HL-60 (cell line): ENCODE measurements at regions not wholly inside any gene's neighbourhood (a gene's known extent, or its start where the extent isn't known, plus 50 kb on each side); places are given as distances from the start of the nearest gene placed in this dataset.

Source experiments
- POLR2AphosphoS5 ChIP-seq: IDR thresholded peaks from 2 replicates; pipeline ENCODE4 v1.6.1; 2012; ENCODE audit warnings: low read depth
- TF ChIP-seq, protein P1 (sequence below): IDR thresholded peaks from one replicate; pipeline ENCODE4 v1.5.1; 2011; ENCODE audit warnings: low read length, control low read depth, inconsistent platforms; ENCODE audit not compliant: insufficient read depth
- TF ChIP-seq, protein P2 (sequence below): IDR thresholded peaks from 2 replicates; pipeline ENCODE4 v1.6.1; 2012; ENCODE audit warnings: low read depth; ENCODE audit not compliant: insufficient replicate concordance

DNA sequence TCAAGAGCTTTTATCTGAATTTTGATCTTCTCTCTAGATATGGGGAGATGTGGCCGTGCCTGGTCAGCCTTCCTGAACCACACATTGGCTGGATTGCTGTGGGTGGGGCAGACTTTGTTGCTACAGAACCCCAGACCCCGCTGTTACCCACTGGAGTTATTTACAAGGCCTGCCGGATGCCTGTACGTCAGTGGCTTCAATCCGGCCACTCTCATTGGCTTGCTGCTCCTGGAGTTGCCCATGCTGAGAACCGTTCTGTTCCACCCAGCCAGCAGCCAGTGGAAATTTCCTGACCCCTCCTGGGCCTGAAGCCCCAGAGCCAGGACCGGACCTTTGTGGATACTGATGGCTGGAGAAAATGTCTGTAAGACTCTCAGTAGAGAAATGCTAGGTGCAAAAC, 101.9 kb downstream of the TFAP2C start:
- TF ChIP-seq, protein P1, sequence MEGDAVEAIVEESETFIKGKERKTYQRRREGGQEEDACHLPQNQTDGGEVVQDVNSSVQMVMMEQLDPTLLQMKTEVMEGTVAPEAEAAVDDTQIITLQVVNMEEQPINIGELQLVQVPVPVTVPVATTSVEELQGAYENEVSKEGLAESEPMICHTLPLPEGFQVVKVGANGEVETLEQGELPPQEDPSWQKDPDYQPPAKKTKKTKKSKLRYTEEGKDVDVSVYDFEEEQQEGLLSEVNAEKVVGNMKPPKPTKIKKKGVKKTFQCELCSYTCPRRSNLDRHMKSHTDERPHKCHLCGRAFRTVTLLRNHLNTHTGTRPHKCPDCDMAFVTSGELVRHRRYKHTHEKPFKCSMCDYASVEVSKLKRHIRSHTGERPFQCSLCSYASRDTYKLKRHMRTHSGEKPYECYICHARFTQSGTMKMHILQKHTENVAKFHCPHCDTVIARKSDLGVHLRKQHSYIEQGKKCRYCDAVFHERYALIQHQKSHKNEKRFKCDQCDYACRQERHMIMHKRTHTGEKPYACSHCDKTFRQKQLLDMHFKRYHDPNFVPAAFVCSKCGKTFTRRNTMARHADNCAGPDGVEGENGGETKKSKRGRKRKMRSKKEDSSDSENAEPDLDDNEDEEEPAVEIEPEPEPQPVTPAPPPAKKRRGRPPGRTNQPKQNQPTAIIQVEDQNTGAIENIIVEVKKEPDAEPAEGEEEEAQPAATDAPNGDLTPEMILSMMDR = no peak
- TF ChIP-seq POLR2AphosphoS5 = no peak
- TF ChIP-seq, protein P2, sequence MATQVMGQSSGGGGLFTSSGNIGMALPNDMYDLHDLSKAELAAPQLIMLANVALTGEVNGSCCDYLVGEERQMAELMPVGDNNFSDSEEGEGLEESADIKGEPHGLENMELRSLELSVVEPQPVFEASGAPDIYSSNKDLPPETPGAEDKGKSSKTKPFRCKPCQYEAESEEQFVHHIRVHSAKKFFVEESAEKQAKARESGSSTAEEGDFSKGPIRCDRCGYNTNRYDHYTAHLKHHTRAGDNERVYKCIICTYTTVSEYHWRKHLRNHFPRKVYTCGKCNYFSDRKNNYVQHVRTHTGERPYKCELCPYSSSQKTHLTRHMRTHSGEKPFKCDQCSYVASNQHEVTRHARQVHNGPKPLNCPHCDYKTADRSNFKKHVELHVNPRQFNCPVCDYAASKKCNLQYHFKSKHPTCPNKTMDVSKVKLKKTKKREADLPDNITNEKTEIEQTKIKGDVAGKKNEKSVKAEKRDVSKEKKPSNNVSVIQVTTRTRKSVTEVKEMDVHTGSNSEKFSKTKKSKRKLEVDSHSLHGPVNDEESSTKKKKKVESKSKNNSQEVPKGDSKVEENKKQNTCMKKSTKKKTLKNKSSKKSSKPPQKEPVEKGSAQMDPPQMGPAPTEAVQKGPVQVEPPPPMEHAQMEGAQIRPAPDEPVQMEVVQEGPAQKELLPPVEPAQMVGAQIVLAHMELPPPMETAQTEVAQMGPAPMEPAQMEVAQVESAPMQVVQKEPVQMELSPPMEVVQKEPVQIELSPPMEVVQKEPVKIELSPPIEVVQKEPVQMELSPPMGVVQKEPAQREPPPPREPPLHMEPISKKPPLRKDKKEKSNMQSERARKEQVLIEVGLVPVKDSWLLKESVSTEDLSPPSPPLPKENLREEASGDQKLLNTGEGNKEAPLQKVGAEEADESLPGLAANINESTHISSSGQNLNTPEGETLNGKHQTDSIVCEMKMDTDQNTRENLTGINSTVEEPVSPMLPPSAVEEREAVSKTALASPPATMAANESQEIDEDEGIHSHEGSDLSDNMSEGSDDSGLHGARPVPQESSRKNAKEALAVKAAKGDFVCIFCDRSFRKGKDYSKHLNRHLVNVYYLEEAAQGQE = no peak
